NT2/D1 (cell line): ENCODE measurements at regions not wholly inside any gene's neighbourhood (a gene's known extent, or its start where the extent isn't known, plus 50 kb on each side); places are given as distances from the start of the nearest gene placed in this dataset.
A peak's percentile ranks its signal among the peaks of the same experiment; 100 is the strongest.

Experiments used
- DNase-seq: peaks from one replicate; pipeline ENCODE4 v3.0.0-alpha.2; 2011; ENCODE audit warnings: low read depth, low spot score
- H3K27me3 ChIP-seq: 2 replicates; pipeline ENCODE4 v1.6.0; 2011; ENCODE audit warnings: mild to moderate bottlenecking; ENCODE audit not compliant: insufficient read length, insufficient read depth
- H3K36me3 ChIP-seq: 2 replicates; pipeline ENCODE4 v1.6.1; 2011; ENCODE audit warnings: mild to moderate bottlenecking, low read length, mixed read lengths; ENCODE audit not compliant: insufficient read depth, insufficient read length
- H3K4me1 ChIP-seq: 2 replicates; pipeline ENCODE4 v1.5.1; 2011; ENCODE audit not compliant: insufficient read depth, insufficient read length
- H3K4me3 ChIP-seq: 2 replicates; pipeline ENCODE4 v1.5.1; 2011; ENCODE audit warnings: low read depth; ENCODE audit not compliant: insufficient read length
- H3K9ac ChIP-seq: 2 replicates; pipeline ENCODE4 v1.6.0; 2011; ENCODE audit warnings: low read depth; ENCODE audit not compliant: insufficient read length
- H3K9me3 ChIP-seq: 2 replicates; pipeline ENCODE4 v1.5.1; 2011; ENCODE audit warnings: mild to moderate bottlenecking, low read length; ENCODE audit not compliant: insufficient read depth
- SUZ12 ChIP-seq: IDR thresholded peaks from 2 replicates; pipeline ENCODE4 v1.6.1; 2011; ENCODE audit not compliant: insufficient read length, insufficient read depth; ENCODE audit errors: extremely low read depth
- YY1 ChIP-seq: IDR thresholded peaks from 2 replicates; pipeline ENCODE4 v1.6.1; 2011; ENCODE audit not compliant: insufficient read length, insufficient read depth
- ZNF274 ChIP-seq: IDR thresholded peaks from 2 replicates; pipeline ENCODE4 v1.6.1; 2011; ENCODE audit warnings: mild to moderate bottlenecking, low read depth, low read length

- no peak for TF ChIP-seq SUZ12
- TF ChIP-seq ZNF274, result no peak
- DNase-seq, result no peak
- H3K9me3 ChIP-seq, result no peaks in the 10 kb centered on the region
- no peaks in the 10 kb centered on the region for H3K36me3 ChIP-seq
- H3K4me3 ChIP-seq, result no peak overlapping the region
- no peaks in the 10 kb centered on the region for H3K27me3 ChIP-seq
- H3K4me1 ChIP-seq, result no peaks in the 10 kb centered on the region
- no peak overlapping the region for H3K9ac ChIP-seq
Measured at GRCh38 chr4:136881666-136882065, 650.6 kb downstream of the PCDH18 start.

- Histone ChIP-seq H3K4me1 (no peaks in the 10 kb centered on the region), H3K27me3 (no peaks in the 10 kb centered on the region), H3K9me3 (no peaks in the 10 kb centered on the region), H3K36me3 (no peaks in the 10 kb centered on the region), H3K4me3 (no peak overlapping the region), H3K9ac (no peak overlapping the region)
- TF ChIP-seq ZNF274 (no peak), YY1 (no peak)
- DNase-seq, result no peak
Measured at GRCh38 chr4:136873555-136873954, 658.7 kb downstream of the PCDH18 start.

GRCh38 chr4:136867465-136867864, 664.8 kb downstream of the PCDH18 start:
- H3K4me1 ChIP-seq, result no peaks in the 10 kb centered on the region
- no peak for TF ChIP-seq SUZ12
- no peak for TF ChIP-seq YY1
- TF ChIP-seq ZNF274, result no peak
- H3K4me3 ChIP-seq, result no peak overlapping the region
- H3K27me3 ChIP-seq, result no peaks in the 10 kb centered on the region
- no peaks in the 10 kb centered on the region for H3K9me3 ChIP-seq
- no peaks in the 10 kb centered on the region for H3K36me3 ChIP-seq
- no peak for DNase-seq
- no peak overlapping the region for H3K9ac ChIP-seq

- TF ChIP-seq SUZ12 (no peak), YY1 (no peak), ZNF274 (no peak)
- no peak overlapping the region for H3K4me3 ChIP-seq
- no peaks in the 10 kb centered on the region for H3K9me3 ChIP-seq
- H3K4me1 ChIP-seq, result no peaks in the 10 kb centered on the region
- no peak overlapping the region for H3K9ac ChIP-seq
- H3K36me3 ChIP-seq, result no peaks in the 10 kb centered on the region
- H3K27me3 ChIP-seq, result no peaks in the 10 kb centered on the region
- no peak for DNase-seq
Measured at GRCh38 chr4:136865526-136865925, 666.8 kb downstream of the PCDH18 start.

- no peak for TF ChIP-seq ZNF274
- no peak for TF ChIP-seq SUZ12
- no peak for TF ChIP-seq YY1
- Histone ChIP-seq H3K36me3 (no peaks in the 10 kb centered on the region), H3K9ac (no peak overlapping the region)
Measured at GRCh38 chr4:136864604-136865185, 667.6 kb downstream of the PCDH18 start.

GRCh38 chr4:136863756-136864155, 668.5 kb downstream of the PCDH18 start:
- TF ChIP-seq ZNF274, result no peak
- TF ChIP-seq SUZ12, result no peak
- no peak for TF ChIP-seq YY1
- no peaks in the 10 kb centered on the region for H3K36me3 ChIP-seq
- no peaks in the 10 kb centered on the region for H3K4me1 ChIP-seq
- H3K9ac ChIP-seq, result no peak overlapping the region
- H3K9me3 ChIP-seq, result no peaks in the 10 kb centered on the region
- DNase-seq, result no peak
- no peaks in the 10 kb centered on the region for H3K27me3 ChIP-seq
- no peak overlapping the region for H3K4me3 ChIP-seq

More at GRCh38 chr4:136864604-136865185, 667.6 kb downstream of the PCDH18 start:
- Histone ChIP-seq H3K27me3 (no peaks in the 10 kb centered on the region), H3K9me3 (no peaks in the 10 kb centered on the region), H3K4me1 (no peaks in the 10 kb centered on the region), H3K4me3 (no peak overlapping the region)
- peak; percentile 42 for DNase-seq

GRCh38 chr4:136862653-136863052, 669.6 kb downstream of the PCDH18 start:
- Histone ChIP-seq H3K4me3 (no peak overlapping the region), H3K4me1 (no peaks in the 10 kb centered on the region), H3K9ac (no peak overlapping the region), H3K9me3 (no peaks in the 10 kb centered on the region), H3K27me3 (no peaks in the 10 kb centered on the region), H3K36me3 (no peaks in the 10 kb centered on the region)
- TF ChIP-seq SUZ12 (no peak), ZNF274 (no peak), YY1 (no peak)
- DNase-seq, result no peak
